Common myeloid progenitor, CD34-positive (primary cell): ENCODE measurements at regions not wholly inside any gene's neighbourhood (a gene's known extent, or its start where the extent isn't known, plus 50 kb on each side); places are given as distances from the start of the nearest gene placed in this dataset.

Source experiments
- CTCF ChIA-PET: fragments of 350-600 bp; sonication (Branson Sonifier 250); formaldehyde crosslinking; loops from one replicate; lab custom pipeline; 2021; ENCODE audit warnings: antibody characterized with exemption; lab: Charles Lee
- POLR2A ChIA-PET: fragments of 350-600 bp; sonication (Branson Sonifier 250); formaldehyde crosslinking; loops from one replicate; lab custom pipeline; 2021; ENCODE audit warnings: antibody characterized with exemption; lab: Charles Lee
- DNase-seq, 3 donors: peaks; one replicate each; pipeline versions ENCODE4 v3.0.0 to v3.0.0-alpha.2; 2013
- H3K27ac ChIP-seq, 2 experiments: 1 replicate in 1 of 2; 2 replicates in 1 of 2; pipeline ENCODE4 v1.7.0; 2013; ENCODE audit warnings: inconsistent platforms in 2 of 2, low read length in 2 of 2, mild to moderate bottlenecking in 2 of 2, low read depth in 1 of 2, moderate library complexity in 1 of 2; ENCODE audit not compliant: severe bottlenecking in 2 of 2, insufficient read depth in 1 of 2, poor library complexity in 1 of 2
- H3K27me3 ChIP-seq, 5 experiments: replicated peaks in 2 of 5; 1 replicate in 3 of 5; 2 replicates in 2 of 5; pipeline versions ENCODE4 v1.6.1 to v1.7.0; 2013; ENCODE audit warnings: low read length in 4 of 5, mild to moderate bottlenecking in 2 of 5, moderate library complexity in 2 of 5, inconsistent platforms in 1 of 5; ENCODE audit not compliant: insufficient read depth in 5 of 5, control insufficient read depth in 4 of 5
- H3K36me3 ChIP-seq, 4 experiments: 1 replicate in 2 of 4; 2 replicates in 2 of 4; pipeline versions ENCODE4 v1.6.1 to v1.7.0; 2013; ENCODE audit warnings: low read length in 3 of 4, control low read depth in 1 of 4, mild to moderate bottlenecking in 1 of 4; ENCODE audit not compliant: control insufficient read depth in 4 of 4, insufficient read depth in 4 of 4
- H3K4me1 ChIP-seq, 4 experiments: 1 replicate in 3 of 4; 2 replicates in 1 of 4; pipeline versions ENCODE4 v1.6.1 to v1.7.1; 2013; ENCODE audit warnings: low read length in 3 of 4, mild to moderate bottlenecking in 3 of 4, control low read depth in 1 of 4, inconsistent platforms in 1 of 4, moderate library complexity in 1 of 4; ENCODE audit not compliant: control insufficient read depth in 4 of 4, insufficient read depth in 4 of 4; ENCODE audit errors: control extremely low read depth in 1 of 4
- H3K4me3 ChIP-seq, 7 experiments: 1 replicate in 4 of 7; 2 replicates in 3 of 7; pipeline versions ENCODE4 v1.5.1 to v1.7.0; 2013; ENCODE audit warnings: mild to moderate bottlenecking in 7 of 7, low read length in 6 of 7, moderate library complexity in 6 of 7, inconsistent platforms in 2 of 7, low read depth in 2 of 7, control low read depth in 1 of 7; ENCODE audit not compliant: insufficient read depth in 4 of 7, control insufficient read depth in 1 of 7; ENCODE audit errors: extremely low read depth in 1 of 7
- H3K9me3 ChIP-seq, 5 experiments: 1 replicate in 4 of 5; 2 replicates in 1 of 5; pipeline versions ENCODE4 v1.6.1 to v1.7.1; 2013; ENCODE audit warnings: low read length in 4 of 5, mild to moderate bottlenecking in 2 of 5, inconsistent platforms in 1 of 5, low read depth in 1 of 5, moderate library complexity in 1 of 5; ENCODE audit not compliant: control insufficient read depth in 4 of 5, insufficient read depth in 2 of 5; ENCODE audit errors: control extremely low read depth in 1 of 5
- WGBS: methylation state at CpG from one replicate; pipeline ENCODE4 v1.1.5; 2013; ENCODE audit not compliant: insufficient coverage; 5-methylcytosine and 5-hydroxymethylcytosine counted together

DNA sequence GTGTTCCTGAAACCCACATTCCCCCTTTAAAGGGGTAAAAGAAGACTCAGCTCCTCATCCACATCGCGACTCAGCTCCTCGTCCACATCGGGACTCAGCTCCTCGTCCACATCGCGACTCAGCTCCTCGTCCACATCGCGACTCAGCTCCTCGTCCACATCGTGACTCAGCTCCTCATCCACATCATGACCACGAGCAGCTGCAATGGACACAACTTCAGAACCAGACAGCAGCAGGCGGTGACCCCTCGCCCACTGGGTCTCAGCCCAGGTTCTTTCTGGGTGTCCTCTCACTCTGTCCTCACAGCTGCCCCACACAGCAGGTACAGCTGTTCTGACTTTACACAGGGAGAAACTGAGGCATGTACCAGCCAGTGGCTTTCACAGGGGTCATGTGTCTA is 163.5 kb upstream of the SALL3 start:
- peaks cover 5 to 52% (median 12%) of the 10 kb centered on the region in 5 experiments for H3K27me3 ChIP-seq
- DNase-seq: no peak
- H3K36me3 ChIP-seq: no peaks in the 10 kb centered on the region
- no peaks in the 10 kb centered on the region for H3K9me3 ChIP-seq
- CTCF ChIA-PET: interaction anchor here (1.2 kb wide), 1 partner anchor 10 kb away, joined by 4 read pairs; no protein-coding TSS in a partner anchor
- 95% methylated on average over 15 of the region's 15 CpGs for WGBS
- POLR2A ChIA-PET: no interaction called here
- H3K27ac ChIP-seq: no peak overlapping the region
- no peak overlapping the region for H3K4me3 ChIP-seq
- no peaks in the 10 kb centered on the region for H3K4me1 ChIP-seq

DNA sequence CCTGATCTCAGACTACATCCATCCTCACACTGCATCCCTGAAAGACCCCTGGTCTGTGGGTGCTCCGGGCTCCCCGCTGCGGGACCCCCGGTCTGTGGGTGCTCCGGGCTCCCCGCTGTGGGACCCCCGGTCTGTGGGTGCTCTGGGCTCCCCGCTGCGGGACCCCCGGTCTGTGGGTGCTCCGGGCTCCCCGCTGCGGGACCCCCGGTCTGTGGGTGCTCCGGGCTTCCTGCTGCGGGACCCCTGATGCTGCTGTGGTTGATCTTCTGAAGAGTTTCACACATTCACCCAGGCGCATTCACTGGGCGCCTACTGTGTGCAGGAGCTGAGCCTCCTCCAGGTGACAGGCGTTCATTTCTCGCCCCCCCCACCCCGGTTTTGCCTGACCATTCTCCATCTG is 162.7 kb upstream of the SALL3 start:
- no peak for DNase-seq
- Histone ChIP-seq H3K27ac (no peak overlapping the region), H3K9me3 (no peaks in the 10 kb centered on the region), H3K36me3 (no peaks in the 10 kb centered on the region), H3K4me3 (no peak overlapping the region), H3K27me3 (peaks cover 5 to 55% (median 17%) of the 10 kb centered on the region in 5 experiments), H3K4me1 (no peaks in the 10 kb centered on the region)
- over 99% methylated on average over 19 of the region's 21 CpGs for WGBS
- POLR2A ChIA-PET: no interaction called here
- CTCF ChIA-PET: no interaction called here

DNA sequence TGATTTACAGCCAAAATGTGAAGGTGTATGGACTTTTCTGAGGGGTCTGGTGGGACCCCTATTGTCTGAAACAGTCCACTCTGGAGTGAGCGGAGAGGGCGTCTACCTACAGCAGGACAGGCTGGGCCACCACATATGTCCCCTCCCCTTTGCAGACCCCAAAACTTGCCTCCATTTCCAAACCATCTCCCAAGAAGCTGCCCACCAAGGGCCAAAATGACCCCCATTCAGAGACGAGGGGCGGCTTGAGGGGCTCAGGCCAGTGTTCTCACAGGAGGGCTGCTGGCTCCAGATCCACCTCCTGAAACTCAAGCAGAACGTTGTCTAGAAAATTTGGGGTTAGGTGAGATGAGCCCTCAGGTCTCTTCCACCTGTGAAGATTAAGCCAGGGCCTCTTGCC is 161.1 kb upstream of the SALL3 start:
- Histone ChIP-seq H3K27ac (no peak overlapping the region), H3K9me3 (no peaks in the 10 kb centered on the region), H3K4me3 (no peak overlapping the region), H3K27me3 (peaks cover 5 to 46% (median 17%) of the 10 kb centered on the region in 5 experiments), H3K36me3 (no peaks in the 10 kb centered on the region), H3K4me1 (no peaks in the 10 kb centered on the region)
- CTCF ChIA-PET: interaction anchor here (0.6 kb wide), 1 partner anchor 921 kb away, joined by 3 read pairs; no protein-coding TSS in a partner anchor
- DNase-seq: no peak
- POLR2A ChIA-PET: no interaction called here
- 97% methylated on average over 5 of the region's 5 CpGs for WGBS

DNA sequence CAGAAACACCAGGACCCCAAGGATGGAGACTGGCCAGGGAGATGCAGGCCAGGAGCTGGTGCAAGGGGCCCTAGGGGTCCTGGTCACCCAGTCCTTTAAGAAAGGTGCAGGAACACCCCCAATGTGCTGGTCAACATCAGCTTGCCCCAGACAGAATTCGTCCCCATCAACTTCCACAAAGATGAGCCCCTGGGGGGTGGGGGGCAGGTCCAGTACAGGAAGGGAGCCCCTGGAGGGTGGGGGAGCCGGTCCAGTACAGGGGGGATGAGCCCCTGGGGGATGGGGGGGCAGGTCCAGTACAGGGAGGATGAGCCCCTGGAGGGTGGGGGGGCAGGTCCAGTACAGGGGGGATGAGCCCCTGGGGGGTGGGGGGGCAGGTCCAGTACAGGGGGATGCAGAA is 160.7 kb upstream of the SALL3 start:
- no CpG with 5 or more reads among the region's 2 CpGs for WGBS
- Histone ChIP-seq H3K36me3 (no peaks in the 10 kb centered on the region), H3K9me3 (no peaks in the 10 kb centered on the region), H3K27ac (no peak overlapping the region), H3K4me1 (no peaks in the 10 kb centered on the region), H3K4me3 (no peak overlapping the region), H3K27me3 (peaks cover 5 to 42% (median 17%) of the 10 kb centered on the region in 5 experiments)
- ChIA-PET POLR2A (no interaction called here), CTCF (no interaction called here)
- DNase-seq: no peak

DNA sequence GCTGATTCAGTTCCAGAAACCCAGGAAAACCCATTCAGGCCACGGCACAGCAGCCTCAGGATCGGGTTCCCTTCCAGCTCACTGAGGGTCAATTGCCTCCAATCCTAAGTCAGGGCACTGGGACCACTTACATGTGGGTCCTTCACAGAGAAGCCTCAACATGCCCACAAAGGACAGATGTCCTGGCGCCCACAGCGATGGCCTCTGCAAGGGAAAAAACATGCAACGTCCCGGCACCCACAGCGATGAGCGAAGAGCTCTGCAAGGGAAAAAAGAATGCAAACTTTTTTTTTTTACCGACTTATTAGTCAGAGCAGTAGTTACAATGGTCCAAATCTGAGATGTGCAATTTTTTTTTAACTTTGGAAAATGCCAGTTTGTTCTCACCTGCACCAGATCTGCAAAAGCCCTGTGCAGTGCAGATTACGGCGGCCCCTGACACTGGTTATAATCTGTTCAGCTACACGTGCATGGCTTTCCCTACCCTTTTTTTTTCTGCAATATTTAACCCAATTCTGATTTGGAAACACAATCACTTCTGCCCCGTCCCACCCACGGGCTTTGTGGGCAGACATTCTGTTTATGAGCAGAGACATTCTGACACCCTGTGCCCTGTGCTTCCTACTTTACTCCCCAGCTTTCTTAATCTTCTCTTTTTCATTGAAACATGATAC is 159.3 kb upstream of the SALL3 start:
- WGBS: 81% methylated on average over 13 of the region's 14 CpGs
- DNase-seq: no peak
- no peak overlapping the region for H3K4me3 ChIP-seq
- no peak overlapping the region for H3K27ac ChIP-seq
- H3K27me3 ChIP-seq: peaks cover 2 to 37% (median 8%) of the 10 kb centered on the region in 5 experiments
- ChIA-PET CTCF (no interaction called here), POLR2A (no interaction called here)
- H3K9me3 ChIP-seq: no peaks in the 10 kb centered on the region
- H3K4me1 ChIP-seq: no peaks in the 10 kb centered on the region
- H3K36me3 ChIP-seq: no peaks in the 10 kb centered on the region

DNA sequence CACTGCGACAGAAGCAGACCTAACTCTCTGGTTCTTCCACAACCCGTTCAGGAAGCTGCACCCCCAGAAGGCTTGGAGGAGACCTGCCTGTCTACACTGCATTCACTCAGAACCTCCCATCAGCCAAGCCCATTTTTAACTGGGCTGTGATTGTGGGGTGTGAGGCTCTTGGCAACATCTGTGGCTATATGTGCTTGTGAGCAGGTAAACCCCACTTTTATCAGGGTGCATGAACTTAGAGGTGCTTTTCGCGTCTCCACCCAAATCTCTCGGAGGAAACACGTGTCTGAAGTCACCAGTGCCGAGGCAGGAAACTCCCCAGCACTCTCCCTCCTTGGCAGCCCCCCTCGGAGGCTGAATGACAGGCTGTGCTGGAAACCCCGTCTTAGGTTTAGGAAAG is 158.2 kb upstream of the SALL3 start:
- H3K27me3 ChIP-seq: peaks cover 0 to 34% (median 8%) of the 10 kb centered on the region in 5 experiments
- CTCF ChIA-PET: no interaction called here
- no peaks in the 10 kb centered on the region for H3K9me3 ChIP-seq
- DNase-seq: no peak
- H3K27ac ChIP-seq: no peak overlapping the region
- WGBS: 62% methylated on average over 8 of the region's 9 CpGs
- no peaks in the 10 kb centered on the region for H3K36me3 ChIP-seq
- H3K4me1 ChIP-seq: no peaks in the 10 kb centered on the region
- POLR2A ChIA-PET: no interaction called here
- H3K4me3 ChIP-seq: no peak overlapping the region

DNA sequence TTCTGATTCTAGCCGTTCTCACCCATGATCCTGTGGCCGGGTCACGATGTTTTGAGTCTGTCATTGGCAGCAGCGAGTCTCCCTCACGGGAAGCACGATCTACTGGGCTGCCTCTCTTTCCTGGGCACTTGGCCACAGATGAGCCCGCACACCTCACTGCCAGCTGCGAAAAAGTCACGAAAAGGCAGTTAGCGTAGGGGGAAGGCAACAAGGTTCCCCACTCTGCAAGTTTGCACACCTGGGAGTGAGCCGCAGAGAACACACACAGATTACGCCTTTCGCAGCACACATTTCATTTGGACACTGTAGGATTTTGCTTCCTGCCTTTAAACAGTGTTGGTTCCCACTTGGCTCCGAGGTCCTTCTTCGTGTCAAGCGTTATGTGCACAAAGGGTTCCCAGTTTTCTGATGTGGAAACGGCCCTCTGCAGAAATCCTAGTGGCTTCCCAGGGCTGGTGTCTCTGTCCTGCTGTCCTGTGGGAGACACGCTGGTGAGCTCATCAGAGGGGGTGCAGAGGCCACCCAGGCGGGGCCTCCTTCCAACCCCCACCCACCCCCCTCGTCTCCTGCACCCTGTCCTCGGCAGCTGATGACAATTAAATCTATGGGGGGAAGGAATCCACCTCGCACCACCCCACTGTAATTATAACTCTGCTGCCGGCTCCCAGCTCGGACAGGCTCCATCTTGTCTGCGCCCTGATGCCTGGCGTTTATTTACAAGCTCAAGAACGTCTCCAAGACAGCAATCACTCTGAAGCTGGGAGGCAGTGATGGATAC is 157.3 kb upstream of the SALL3 start:
- DNase-seq: no peak
- Histone ChIP-seq H3K36me3 (no peaks in the 10 kb centered on the region), H3K9me3 (no peaks in the 10 kb centered on the region), H3K4me3 (no peak overlapping the region), H3K4me1 (no peaks in the 10 kb centered on the region), H3K27me3 (peaks cover 0 to 40% (median 8%) of the 10 kb centered on the region in 5 experiments), H3K27ac (no peak overlapping the region)
- POLR2A ChIA-PET: no interaction called here
- WGBS: 96% methylated on average over 17 of the region's 27 CpGs
- CTCF ChIA-PET: no interaction called here
